HG02970 (cell line): ENCODE measurements at regions not wholly inside any gene's neighbourhood (a gene's known extent, or its start where the extent isn't known, plus 50 kb on each side); places are given as distances from the start of the nearest gene placed in this dataset.
"Not testable (repeated sequence)": the region's sequence is repeated elsewhere in the genome, so short reads cannot be mapped to it uniquely, and the experiment has no call there.

Source experiments
- ATAC-seq: cut with Tn5 transposase; IDR thresholded peaks from one replicate; pipeline ENCODE4 v1.9.1; 2021; ENCODE audit warnings: mild to moderate bottlenecking, moderate library complexity, moderate number of reproducible peaks; ENCODE audit not compliant: unreplicated experiment, low FRiP score

DNA sequence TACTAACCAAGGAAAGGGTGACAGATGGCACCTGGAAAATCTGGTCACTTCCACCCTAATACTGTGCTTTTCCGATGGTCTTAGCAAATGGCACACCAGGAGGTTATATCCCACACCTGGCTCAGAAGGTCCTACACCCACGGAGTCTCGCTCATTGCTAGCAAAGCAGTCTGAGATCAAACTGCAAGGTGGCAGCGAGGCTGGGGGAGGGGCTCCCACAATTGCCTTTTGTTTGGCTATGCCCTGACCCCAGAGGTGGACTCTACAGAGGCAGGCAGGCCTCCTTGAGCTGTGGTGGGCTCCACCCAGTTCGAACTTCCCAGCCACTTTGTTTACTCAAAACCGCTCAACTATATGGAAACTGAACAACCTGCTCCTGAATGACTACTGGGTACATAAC lies 50.3 kb upstream of the UGT2B15 start:
- not testable (repeated sequence) for ATAC-seq

DNA sequence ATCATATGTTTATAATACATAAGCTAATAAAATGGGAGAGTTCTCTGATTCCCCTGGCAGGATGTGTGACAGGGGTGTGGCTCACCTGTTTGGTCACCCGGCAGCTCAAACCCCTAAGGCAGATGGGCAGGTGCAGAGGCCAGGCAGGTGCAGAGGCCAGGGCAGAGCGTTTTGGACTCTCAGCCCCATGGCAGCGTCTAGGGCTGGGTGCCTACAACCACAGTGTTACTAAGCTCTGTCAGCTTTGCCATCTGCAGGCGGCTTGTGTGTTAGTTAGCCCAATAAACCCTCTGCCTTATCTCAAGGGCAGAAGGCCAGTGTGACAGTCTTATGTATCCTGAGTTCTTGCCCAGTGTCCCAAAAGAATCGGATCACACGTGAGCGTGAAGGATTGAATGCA lies 54.0 kb upstream of the UGT2B15 start:
- ATAC-seq: no peak

DNA sequence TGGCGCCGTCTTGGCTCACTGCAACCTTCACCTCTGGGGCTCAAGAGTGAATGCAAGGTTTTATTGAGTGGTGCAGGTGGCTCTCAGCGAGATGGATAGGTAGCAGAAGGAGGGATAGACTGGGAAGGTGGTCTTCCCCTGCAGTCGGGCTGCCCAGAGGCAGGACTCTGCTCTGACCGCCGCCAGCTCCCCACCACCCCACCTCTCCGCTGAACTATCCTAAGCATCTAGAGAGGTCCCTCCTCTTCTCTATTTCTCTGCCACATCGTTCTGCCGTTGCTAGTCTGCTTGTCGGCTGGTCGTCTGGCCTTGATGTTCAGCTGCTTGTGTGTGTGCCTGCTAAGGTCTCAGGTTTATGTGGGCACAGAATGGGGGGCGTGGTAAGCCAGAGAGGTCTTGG lies 54.5 kb upstream of the UGT2B15 start:
- ATAC-seq: no peak

DNA sequence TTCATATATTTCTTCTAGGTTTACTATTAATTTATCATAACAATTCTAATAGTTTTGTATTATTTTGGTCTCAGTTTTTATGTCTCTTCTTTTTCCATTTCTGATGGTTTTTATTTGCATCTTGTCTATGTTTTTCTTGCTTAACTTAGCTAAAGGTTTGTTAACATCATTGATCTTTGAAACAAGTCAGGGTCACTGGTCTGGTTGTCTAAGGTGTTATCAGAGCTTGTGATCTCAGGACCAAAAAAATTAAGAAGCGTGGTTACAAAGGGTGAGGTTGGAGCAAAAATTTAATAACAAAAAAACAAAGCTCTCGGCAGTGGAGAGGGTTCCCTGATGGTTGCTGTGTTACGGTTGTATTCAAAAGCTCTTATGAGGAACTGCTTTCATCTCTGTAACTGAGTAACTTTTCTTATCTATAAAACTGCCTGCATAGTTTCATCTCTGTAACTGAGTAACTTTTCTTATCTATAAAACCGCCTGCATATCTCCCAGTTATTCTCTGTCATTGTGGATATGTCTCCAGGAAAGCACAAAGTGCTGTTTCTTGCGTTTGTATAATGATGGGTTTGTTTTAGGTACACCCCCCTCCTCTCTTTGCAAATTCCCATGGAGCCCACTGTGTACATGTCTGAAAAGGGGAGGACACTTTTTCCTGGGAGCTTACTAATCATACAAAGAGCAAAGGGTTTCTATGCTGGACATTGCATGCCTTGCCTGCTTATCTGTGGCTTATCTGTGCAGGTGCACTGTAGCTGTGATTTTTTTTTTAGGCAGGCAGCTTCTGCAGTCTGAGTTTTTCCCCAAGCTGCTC lies 62.4 kb upstream of the UGT2B15 start:
- peak; percentile 82 for ATAC-seq

DNA sequence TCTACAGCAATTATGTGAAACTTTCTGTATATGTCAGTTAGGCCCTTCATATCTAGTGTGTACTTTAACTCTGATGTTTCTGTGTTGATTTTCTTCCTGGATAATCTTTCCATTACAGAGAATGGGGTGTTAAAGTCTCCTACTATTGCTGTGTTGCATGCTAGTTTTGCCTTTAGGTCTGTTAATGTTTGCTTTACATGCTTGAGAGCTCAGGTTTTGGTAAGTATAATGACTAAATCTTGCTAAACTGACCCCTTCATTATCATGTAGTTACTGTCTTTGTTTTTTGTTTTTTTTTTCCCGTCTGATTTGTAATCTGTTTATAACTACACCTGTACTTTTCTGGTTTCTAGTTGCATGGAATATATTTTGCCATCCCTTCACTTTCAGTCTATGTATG lies 63.6 kb upstream of the UGT2B15 start:
- peak; percentile 59 for ATAC-seq

DNA sequence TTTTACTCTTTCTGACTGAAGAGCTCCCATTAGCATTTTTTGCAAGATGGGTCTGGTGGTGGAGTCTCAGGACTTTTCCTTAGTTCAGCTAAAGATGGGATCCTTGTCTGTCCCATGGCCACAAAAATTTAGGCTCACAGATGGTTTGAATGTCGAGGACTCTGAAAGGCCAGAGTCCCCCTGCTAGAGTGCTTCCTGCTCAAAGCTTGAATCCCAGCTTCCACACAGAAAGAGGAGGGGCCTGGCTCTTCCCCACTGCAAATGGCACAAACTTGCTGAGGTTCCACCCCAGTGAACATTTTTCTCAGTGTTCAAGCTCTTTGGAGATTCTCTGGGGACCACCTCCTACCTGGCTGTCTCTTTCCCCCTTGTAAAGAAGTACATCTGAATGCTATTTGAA lies 64.7 kb upstream of the UGT2B15 start:
- ATAC-seq: no peak

DNA sequence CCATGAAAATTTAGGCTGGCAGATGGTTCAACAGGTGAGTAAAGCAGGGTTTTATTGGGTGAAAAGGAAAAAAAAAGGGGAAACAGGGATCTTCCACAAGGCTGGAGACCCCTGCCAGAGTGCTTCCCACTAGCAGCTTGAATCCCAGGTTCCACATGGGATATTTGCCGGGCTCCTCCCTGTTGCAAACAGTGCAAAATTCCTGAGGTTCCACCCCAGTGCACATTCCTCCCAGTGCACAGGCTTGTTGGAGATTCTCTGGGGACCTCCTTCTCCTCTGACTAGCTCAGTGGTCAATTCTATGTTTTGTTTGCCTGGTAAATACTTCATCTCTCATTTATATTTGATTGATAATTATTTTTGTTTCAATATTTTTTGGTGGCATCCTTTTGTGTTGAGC lies 66.4 kb upstream of the UGT2B15 start:
- no peak for ATAC-seq

DNA sequence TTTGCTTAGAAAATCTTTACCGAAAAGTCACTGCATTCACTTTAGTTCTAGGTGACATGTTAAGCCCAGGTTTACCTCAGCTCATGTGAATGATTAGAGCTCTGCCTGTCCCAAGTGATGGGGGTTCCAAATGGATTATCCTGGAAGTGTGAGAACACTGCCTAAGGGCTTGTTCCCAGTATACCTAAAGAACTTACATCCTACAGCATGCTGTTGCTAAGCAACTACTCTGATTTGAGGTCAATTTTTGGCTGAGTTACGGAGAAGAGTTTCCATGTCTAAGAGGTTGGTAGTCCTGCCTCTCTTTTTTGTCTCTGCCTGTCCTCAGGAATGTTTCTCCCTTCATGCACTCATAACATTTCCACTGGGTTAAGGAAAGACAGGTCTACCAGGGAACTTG lies 67.6 kb upstream of the UGT2B15 start:
- no peak for ATAC-seq

DNA sequence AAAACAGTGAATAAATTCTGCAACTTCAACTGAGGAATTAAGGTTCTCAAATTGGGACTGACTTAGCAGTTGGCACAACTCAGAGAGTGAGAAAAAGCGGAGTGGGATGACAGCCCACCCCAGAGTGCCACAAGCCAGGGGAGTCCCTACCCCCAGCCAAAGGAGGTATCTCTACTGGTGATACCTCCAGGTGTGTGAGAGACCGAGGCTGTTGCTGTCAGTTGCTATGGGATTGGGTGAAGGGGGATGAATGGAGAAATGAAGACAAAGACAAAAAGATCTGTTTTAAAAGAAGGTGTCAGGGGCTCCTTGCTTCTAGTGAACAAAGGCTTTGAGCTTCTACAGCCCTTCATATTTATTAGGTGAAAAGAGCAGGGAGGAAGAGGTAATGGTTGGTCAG lies 71.4 kb upstream of the UGT2B10 start:
- ATAC-seq: no peak

DNA sequence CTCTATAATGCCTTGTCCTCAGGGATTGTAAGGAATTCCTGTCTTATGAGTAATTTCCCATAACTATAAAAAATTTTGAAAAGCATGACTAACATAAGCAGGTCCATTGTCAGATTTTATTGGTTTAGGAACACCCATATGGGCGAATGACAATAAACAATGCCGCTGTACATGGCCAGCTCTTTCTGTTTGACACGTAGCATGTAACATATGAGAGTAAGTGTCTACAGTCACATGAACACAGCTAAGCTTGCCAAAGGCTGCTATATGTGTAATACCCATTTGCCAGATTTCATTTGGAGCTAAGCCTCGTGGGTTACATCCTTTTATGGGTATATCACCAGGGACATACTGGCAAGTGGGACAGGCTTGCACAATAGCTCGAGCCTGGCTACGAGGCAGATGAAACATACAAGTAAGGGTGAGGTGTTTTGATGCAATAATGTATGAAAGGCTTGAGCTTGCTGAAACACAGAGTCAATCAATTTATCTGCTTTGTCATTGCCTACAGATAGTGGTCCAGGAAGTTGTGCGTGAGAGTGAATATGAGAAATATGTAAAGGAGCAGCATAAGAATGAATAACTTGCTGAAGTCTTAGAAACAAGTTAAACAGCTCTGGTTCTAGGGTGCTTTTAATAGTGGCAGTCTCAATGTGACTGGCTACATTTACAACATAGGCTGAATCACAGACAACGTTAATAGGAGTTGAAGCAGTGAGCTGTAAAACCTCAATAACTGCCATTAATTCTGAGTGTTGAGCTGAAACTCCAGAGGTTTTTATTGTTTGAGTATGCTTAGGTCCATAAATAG lies 67.4 kb upstream of the UGT2B10 start:
- ATAC-seq: no peak

DNA sequence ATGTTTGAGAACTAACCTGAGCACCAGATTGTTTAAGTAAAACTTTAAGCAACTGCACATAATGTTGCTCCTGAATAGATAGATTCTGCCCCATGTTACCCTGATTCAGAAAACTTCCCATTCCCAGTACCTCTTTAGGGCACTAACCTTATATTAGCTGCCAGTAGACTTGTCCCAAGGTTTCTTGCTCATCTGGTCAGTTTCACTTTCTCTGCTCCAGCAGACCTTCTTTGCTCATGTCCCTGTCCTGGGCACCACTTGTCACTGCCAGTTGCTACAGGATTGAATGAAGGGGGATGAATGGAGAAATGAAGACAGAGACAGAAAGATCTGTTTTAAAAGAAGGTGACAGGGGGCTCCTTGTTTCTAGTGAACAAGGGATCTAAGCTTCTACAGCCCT lies 65.2 kb upstream of the UGT2B10 start:
- ATAC-seq: no peak

DNA sequence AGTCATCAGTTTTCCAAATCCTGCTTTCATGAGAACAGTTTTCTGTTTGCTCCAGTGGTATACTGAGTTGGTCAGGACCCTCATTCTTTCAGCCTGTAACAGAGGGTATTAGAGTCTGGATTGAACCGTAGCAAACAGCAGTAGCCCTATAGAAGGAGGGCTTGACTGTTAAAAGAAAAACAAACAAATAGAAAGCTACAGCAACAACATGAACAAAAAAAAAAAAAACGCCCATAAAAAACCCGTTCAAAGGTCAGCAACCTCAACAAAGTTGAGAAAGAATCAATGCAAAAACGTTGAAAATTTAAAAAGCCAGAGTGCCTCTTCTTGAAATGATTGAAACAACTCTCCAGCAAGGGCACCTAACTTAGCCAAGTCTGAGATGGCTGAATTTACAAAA lies 64.7 kb upstream of the UGT2B10 start:
- ATAC-seq: no peak

DNA sequence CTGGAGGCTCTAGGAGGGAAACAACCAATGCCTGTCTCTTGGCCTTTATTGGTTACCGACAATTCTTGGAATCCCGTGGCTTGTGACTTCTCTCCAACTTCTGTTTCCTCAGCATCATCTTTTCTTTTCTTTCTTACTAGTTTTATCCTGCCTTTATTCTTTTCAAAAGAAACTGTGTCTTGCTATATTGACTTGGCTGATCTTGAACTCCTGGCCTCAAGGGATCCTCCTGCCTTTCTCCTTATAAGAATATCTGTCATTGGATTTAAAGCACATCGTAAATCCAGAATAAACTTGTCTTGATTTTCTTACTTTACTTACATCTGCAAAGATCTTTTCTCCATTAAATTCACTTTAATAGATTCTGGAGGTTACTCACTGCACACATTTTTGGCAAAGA lies 49.9 kb upstream of the UGT2B10 start:
- no peak for ATAC-seq
